ENCODE measurements at regions not wholly inside any gene's neighbourhood (a gene's known extent, or its start where the extent isn't known, plus 50 kb on each side); places are given as distances from the start of the nearest gene placed in this dataset.

DNA sequence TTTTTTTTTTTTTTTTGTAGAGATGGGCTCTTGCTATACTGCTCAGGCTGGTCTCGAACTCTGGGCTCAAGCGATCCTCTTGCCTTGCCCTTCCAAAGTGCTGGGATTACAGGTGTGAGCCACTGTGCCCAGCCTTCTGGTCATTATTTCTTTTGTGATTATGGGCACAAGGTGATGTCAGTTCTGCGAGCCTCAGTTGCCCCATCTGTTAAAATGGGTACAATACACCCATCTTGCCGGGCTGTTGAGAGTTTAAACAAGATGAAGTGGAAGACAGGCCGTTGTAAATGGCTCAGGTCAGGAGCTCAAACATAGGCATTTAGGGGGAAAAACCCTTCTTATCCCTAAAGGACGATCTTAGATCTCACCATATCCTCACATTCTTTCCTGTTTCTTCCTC lies 53.7 kb upstream of the WNT4 start:
- Histone ChIP-seq H3K18ac (ENCODE audit: extremely low read depth, low read length) (no peak overlapping the region), H2BK5ac (ENCODE audit: low read depth, low read length) (no peak overlapping the region), H2BK120ac (replicated peaks; ENCODE audit: low read depth, low read length) (no peak overlapping the region), H3K27me3 (replicated peaks in 1 of 4; ENCODE audit: control insufficient read depth in 3 of 4, extremely low read depth in 1 of 4, insufficient read depth in 3 of 4, low read length in 3 of 4) (no peaks in the 10 kb centered on the region; a peak in 1 of 7 replicates), H2AFZ (ENCODE audit: low read length) (no peak overlapping the region), H4K91ac (replicated peaks; ENCODE audit: insufficient read length, low read length) (no peak overlapping the region), H3K14ac (ENCODE audit: insufficient read length) (no peak overlapping the region), H3K79me1 (ENCODE audit: low read depth, low read length) (no peaks in the 10 kb centered on the region), H3K36me3 (ENCODE audit: control insufficient read depth in 2 of 4, insufficient read depth in 4 of 4, low read length in 3 of 4) (no peaks in the 10 kb centered on the region), H2BK12ac (ENCODE audit: low read depth, low read length) (no peak overlapping the region), H3K4me3 (ENCODE audit: extremely low read depth in 1 of 4, insufficient read depth in 2 of 4, low read depth in 3 of 4, low read length in 4 of 4) (no peak overlapping the region), H3K23ac (ENCODE audit: insufficient read length) (no peak overlapping the region), H3K4me2 (ENCODE audit: insufficient read depth in 1 of 2, low read depth in 2 of 2, low read length in 2 of 2) (no peak overlapping the region), H3K4ac (replicated peaks; ENCODE audit: insufficient read length, low read depth, low read length) (no peak overlapping the region), H4K5ac (ENCODE audit: insufficient read length, low read depth, low read length) (no peak overlapping the region), H3K9ac (replicated peaks in 1 of 4; ENCODE audit: extremely low read depth in 1 of 4, low read depth in 3 of 4, low read length in 3 of 4) (no peak overlapping the region), H3K9me3 (ENCODE audit: insufficient read depth in 2 of 2, low read depth in 1 of 2, low read length in 1 of 2) (no peaks in the 10 kb centered on the region), H2AK5ac (ENCODE audit: low read depth, low read length) (no peak overlapping the region), H3K27ac (ENCODE audit: low read depth, low read length) (no peak overlapping the region), H4K8ac (ENCODE audit: extremely low read depth, insufficient read depth, low read length) (no peak overlapping the region), H3K23me2 (ENCODE audit: low read depth, low read length) (no peaks in the 10 kb centered on the region; the same call in 1 of the 2 replicates), H4K20me1 (replicated peaks in 1 of 2; ENCODE audit: control insufficient read depth in 1 of 2, insufficient read depth in 2 of 2, low read length in 2 of 2) (no peaks in the 10 kb centered on the region), H2BK20ac (ENCODE audit: low read length) (no peak overlapping the region), H3K79me2 (ENCODE audit: control insufficient read depth in 1 of 2, insufficient read depth in 2 of 2, low read length in 2 of 2) (no peaks in the 10 kb centered on the region), H3K4me1 (replicated peaks in 1 of 4; ENCODE audit: control insufficient read depth in 3 of 4, insufficient read depth in 4 of 4, low read length in 3 of 4) (no peaks in the 10 kb centered on the region), H2BK15ac (ENCODE audit: low read length) (no peak overlapping the region), H3K56ac (replicated peaks; ENCODE audit: insufficient read length, low read depth, low read length) (no peak overlapping the region)
- TF ChIP-seq SIN3A (conservative IDR thresholded peaks at IDR 0.05 in 1 of 2, IDR thresholded peaks at IDR 0.05 in 1 of 2; ENCODE audit: low read depth in 1 of 2, low read length in 2 of 2) (no peak), KDM1A (IDR thresholded peaks at IDR 0.05; ENCODE audit: borderline replicate concordance, low read length) (0 out of 2 replicates have a peak, but pooled peaks have one; percentile 27)
- POLR2A ChIA-PET (ENCODE audit: partially characterized antibody): interaction anchor here (1.1 to 1.8 kb wide), 2 partner anchors 7 to 14 kb away, joined by 3 to 4 read pairs; no protein-coding TSS in a partner anchor
- no peak for FAIRE-seq
- 93% methylated on average over 6 of the region's 6 CpGs; no CpG with 5 or more reads in 1 of the 2 experiments for WGBS, 2 experiments (ENCODE audit: extremely low coverage in 1 of 2, insufficient coverage in 1 of 2, insufficient read length in 1 of 2, insufficient replicate concordance in 2 of 2, low coverage in 1 of 2, low lambda C conversion rate in 2 of 2, missing lambda C conversion rate in 1 of 2)
- CTCF ChIA-PET (ENCODE audit: partially characterized antibody): interaction anchor here (0.7 to 1.4 kb wide), 3 partner anchors 9 to 79 kb away, joined by 3 read pairs; no protein-coding TSS in a partner anchor
- no peak for DNase-seq (ENCODE audit: low read depth in 1 of 2, low spot score in 2 of 2)

Data from H1 (cell line).